HG02981 (cell line): ENCODE measurements at regions not wholly inside any gene's neighbourhood (a gene's known extent, or its start where the extent isn't known, plus 50 kb on each side); places are given as distances from the start of the nearest gene placed in this dataset.
A peak's percentile ranks its signal among the peaks of the same experiment; 100 is the strongest.

Source experiments
- ATAC-seq: cut with Tn5 transposase; IDR thresholded peaks from one replicate; pipeline ENCODE4 v1.9.1; 2021; ENCODE audit warnings: mild to moderate bottlenecking, moderate library complexity; ENCODE audit not compliant: unreplicated experiment

DNA sequence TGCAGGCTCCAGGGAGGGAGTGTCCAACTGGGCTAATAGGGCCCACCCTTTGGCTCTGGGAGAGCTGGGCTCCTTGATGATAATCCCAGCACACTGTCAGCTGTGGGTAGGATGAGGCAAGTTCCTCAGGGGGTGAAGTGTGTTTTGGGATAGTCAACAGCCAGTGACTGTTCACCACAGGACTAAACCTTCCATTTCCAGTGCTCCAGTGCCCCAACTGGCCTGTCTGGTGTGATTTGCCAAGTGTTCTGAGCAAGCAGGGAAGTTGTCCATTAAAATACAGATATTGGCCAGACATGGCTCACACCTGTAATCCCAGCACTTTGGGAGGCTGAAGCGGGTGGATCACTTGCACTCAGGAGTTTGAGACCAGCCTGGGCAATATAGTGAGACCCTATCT, 150.9 kb downstream of the TM9SF2 start:
- ATAC-seq: no peak

DNA sequence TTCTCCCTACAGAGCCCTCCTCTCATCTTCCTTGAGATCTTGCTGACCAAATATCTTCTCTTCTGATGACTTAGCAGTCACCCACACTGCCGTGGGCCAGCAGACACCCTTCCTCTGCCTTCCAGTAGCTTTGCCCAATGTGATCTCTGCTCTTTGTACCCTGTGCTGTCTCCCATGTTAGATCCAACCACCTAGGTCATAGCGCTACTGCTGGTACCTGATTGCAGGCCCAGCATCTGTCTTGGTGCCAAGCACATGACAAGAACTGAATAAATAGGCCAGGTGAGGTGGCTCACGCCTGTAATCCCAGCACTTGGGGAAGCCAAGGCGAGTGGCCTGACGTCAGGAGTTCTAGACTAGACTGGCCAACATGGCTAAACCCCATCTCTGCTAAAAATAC, 149.7 kb downstream of the TM9SF2 start:
- no peak for ATAC-seq

GRCh38 chr13:99650410-99650809, 149.1 kb downstream of the TM9SF2 start:
- no peak for ATAC-seq

DNA sequence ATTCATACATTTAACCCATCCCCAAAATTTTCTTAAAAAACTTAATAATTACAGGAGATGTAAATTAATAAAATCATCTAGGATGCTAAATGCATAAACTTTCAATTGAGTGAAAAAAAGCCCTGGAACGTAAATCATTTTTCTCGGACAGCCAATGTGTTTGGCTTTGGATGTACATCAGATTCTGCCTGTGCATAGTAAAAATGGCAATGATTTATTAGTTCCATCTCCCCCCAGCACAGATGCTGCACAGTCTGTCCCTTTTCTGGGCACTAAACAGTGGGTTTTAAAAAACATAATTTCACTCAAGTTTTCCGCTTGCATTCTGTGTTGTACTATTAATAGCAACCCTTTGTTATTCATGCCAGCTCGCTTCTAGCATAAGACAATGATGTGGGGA, 147.7 kb downstream of the TM9SF2 start:
- no peak for ATAC-seq

DNA sequence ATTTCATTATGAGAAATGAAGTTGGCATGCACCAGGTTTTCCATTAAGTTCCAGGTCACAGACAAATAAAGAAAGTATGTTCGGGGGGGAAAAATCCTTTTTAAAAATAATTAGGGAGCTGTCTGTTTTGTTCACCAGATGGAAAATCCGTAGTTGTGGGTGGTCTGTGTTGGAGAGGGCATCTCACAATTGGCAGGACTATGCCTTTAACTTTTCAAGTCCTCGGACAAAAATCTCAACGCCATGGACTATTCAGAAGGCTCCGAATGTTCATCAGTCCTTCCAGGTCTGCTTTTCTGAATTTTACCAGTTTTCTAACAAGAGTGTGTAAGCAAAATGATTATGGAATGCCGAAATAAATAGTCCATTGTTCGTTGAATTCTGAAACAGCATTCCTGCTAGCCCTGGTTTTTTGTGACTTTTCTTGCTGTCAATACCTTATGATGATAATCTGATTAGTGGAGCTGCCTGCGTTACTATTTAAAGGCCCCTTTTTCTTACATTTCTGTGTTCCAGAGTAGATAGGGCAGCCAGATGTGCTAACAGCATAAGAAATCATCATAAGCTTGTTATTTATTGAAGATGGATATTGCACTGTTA, 146.9 kb downstream of the TM9SF2 start:
- ATAC-seq: no peak

- no peak for ATAC-seq
Observed at GRCh38 chr13:99647596-99647985, 146.3 kb downstream of the TM9SF2 start.

GRCh38 chr13:99646866-99647595, 145.8 kb downstream of the TM9SF2 start:
- no peak for ATAC-seq

GRCh38 chr13:99642841-99643240, 141.6 kb downstream of the TM9SF2 start:
- no peak for ATAC-seq

DNA sequence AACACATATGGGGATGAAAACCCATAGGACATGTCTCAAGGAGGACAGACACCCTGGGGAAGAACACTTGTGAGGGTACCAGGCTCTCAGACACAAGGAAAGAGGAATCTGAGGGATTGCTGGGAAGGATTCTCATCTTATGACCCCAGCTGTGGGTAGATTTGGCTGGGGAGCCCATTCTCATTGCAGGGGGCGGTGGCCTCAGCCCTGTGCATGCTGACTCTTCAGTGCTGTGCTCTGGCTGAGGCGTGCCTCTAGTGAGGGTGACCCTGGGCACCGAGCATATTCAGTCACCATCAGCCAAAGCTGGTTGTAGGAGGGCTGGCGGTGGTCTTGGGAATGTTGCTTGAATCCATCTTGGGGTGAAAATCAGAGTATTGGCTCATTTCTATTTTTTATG, 140.7 kb downstream of the TM9SF2 start:
- no peak for ATAC-seq

DNA sequence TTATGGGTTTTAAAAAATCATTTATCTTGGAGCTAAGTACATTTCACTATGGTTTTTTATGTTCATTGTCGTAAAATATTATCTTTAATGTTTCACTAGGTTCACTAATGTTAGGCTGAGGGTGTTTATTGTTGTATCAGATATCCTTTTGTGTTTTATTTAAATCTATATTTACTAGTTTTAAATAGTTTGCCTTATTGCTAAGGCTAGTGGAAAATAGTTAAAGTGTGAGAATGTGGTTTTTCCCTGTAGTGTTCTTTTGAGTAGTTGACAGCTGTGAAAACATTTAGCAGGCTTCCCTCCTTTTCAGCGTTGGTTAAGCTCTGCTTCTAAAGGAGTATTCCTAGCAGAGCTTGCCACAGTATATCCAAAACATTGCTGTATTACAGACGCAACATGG, 139.0 kb downstream of the TM9SF2 start:
- no peak for ATAC-seq

DNA sequence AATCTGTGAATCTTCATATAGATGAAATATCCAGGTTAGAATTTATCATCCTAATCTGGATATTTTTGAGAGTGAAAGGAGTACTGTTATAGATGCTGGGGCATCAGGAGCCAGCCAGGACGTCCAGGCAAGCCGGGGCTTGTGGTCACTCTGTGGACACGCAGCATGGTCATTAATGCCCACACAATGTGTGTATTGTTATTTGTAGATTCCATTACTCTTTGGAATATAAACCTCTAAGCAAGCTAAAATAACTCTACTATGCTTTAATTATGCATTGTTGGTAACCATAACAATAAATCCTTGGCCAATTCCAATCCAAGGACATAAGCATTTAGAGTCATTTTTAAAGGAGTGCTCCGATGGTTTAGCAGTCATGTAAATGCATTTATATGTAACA, 137.9 kb downstream of the TM9SF2 start:
- ATAC-seq: no peak

- peak; percentile 87 for ATAC-seq
Observed at GRCh38 chr13:99636728-99637353, 135.6 kb downstream of the TM9SF2 start.

DNA sequence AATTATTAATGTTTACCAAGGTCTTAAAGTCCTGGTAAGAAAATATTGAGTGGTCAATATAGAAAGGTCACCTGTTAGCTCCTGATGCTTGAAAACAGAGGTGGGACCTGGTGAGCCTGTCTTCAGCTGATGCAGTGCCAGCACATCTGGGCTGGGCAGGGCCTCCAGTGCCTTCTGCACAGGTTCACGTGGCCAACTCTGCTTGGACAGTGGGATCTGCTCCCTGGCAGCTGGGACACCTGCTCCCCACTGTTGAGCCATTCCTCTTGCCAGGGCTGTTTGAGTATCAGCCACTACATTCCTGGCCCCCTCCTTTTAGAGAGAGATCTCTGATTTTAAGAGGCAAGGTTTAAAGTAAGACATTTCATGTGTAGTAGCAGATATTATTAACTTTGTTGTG, 135.0 kb downstream of the TM9SF2 start:
- no peak for ATAC-seq

- ATAC-seq: no peak
Observed at GRCh38 chr13:99634672-99635071, 133.4 kb downstream of the TM9SF2 start.

- ATAC-seq: no peak
Observed at GRCh38 chr13:99630269-99630898, 129.1 kb downstream of the TM9SF2 start.

- ATAC-seq: no peak
Observed at GRCh38 chr13:99629641-99630040, 128.4 kb downstream of the TM9SF2 start.

GRCh38 chr13:99628442-99628841, 127.2 kb downstream of the TM9SF2 start:
- no peak for ATAC-seq

GRCh38 chr13:99626461-99627082, 125.3 kb downstream of the TM9SF2 start:
- ATAC-seq: no peak

DNA sequence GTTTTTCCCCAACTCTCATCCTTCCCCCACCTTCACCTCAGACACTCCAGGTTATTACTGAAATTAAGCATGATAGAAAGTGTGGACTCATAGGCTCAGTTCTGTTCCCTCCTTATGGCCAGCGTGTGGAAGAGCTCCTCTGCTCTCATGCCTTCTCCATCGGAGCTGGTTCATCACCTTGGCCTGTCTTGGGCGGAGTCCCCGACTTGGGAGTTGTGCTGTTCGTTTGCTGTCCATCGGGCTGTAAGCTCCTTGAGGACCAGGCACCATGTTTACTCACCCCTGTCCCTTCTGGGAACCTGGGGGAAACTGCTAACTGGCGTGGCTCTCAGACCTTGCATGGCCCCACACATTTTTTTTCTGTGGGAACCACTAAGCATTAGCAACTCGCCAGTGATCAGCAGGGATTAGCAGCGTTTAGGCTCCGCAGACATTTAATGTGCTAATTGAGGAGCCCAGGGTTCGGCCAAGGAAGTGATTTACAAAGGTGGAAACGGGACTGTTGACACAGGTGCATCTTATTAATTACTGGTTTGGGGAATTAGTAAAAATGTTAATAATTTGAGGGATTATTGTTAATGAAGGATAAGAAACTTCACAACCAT, 123.8 kb downstream of the TM9SF2 start:
- ATAC-seq: no peak

- ATAC-seq: no peak
Observed at GRCh38 chr13:99620806-99621205, 119.5 kb downstream of the TM9SF2 start.

DNA sequence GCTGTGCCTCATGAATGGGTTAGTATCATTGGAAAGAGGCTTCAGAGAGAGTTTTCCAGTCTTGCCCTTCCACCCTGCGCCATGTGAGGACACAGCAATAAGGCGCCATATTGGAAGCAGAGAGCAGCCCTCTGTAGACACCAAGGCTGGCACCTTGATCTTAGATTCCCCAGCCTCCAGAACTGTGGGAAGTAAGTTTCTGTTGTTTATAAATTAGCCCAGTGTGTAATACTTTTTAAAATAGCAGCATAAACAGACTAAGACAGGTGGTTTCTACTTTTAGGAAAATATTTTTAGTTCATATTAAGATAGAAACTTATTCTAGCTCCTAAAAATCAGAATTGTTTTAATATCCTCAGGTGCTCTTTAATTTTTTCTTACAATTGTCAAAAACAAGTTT, 117.9 kb downstream of the TM9SF2 start:
- no peak for ATAC-seq
